BJ (cell line): ENCODE measurements at regions not wholly inside any gene's neighbourhood (a gene's known extent, or its start where the extent isn't known, plus 50 kb on each side); places are given as distances from the start of the nearest gene placed in this dataset.

Experiments
- CTCF ChIA-PET: fragments of 350-600 bp; formaldehyde crosslinking; extraction: SDS; loops from one replicate; lab custom pipeline; 2021; ENCODE audit warnings: antibody characterized with exemption, inconsistent platforms; lab: Yijun Ruan, JAX
- POLR2A ChIA-PET: fragments of 300-600 bp; sonication (Branson Sonifier 250); formaldehyde crosslinking; extraction: SDS; loops from one replicate; lab custom pipeline; 2021; ENCODE audit warnings: antibody characterized with exemption; lab: Charles Lee
- DNase-seq: peaks from one replicate; pipeline ENCODE4 v3.0.0-alpha.2; 2011; ENCODE audit warnings: low read depth
- H3K27me3 ChIP-seq: 2 replicates; pipeline ENCODE4 v1.6.0; 2011; ENCODE audit warnings: low read length; ENCODE audit not compliant: control insufficient read depth, insufficient read depth
- H3K36me3 ChIP-seq: 2 replicates; pipeline ENCODE4 v1.5.1; 2011; ENCODE audit warnings: low read length; ENCODE audit not compliant: control insufficient read depth, insufficient read depth
- H3K4me3 ChIP-seq: 2 replicates; pipeline ENCODE4 v1.5.1; 2011; ENCODE audit warnings: low read depth, mild to moderate bottlenecking, control low read depth, low read length
- TF ChIP-seq, protein P1 (sequence below): IDR thresholded peaks from 2 replicates; pipeline ENCODE4 v1.5.1; 2011; ENCODE audit warnings: low read depth, mild to moderate bottlenecking, control low read depth, inconsistent platforms, low read length, moderate library complexity; ENCODE audit not compliant: insufficient read depth

DNA sequence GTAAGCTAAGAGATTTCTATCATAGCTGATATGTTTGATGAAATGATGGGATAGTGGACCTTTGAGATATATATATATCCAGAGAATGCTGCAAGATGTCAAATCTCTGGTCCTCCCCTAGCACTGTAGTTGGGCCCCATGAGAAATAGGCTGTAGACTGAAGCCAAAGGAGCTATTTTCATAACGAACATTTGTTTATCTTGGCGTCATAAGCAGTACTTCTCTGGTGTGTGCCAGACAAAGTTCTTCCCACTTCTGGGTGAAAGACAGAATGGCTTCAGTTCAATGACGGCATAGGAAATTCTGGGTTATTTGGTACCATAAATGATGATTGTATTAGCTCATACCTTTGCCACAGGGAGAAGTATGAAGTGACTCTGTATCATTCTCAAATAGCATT lies 534.3 kb downstream of the SOX5 start:
- TF ChIP-seq, protein P1, sequence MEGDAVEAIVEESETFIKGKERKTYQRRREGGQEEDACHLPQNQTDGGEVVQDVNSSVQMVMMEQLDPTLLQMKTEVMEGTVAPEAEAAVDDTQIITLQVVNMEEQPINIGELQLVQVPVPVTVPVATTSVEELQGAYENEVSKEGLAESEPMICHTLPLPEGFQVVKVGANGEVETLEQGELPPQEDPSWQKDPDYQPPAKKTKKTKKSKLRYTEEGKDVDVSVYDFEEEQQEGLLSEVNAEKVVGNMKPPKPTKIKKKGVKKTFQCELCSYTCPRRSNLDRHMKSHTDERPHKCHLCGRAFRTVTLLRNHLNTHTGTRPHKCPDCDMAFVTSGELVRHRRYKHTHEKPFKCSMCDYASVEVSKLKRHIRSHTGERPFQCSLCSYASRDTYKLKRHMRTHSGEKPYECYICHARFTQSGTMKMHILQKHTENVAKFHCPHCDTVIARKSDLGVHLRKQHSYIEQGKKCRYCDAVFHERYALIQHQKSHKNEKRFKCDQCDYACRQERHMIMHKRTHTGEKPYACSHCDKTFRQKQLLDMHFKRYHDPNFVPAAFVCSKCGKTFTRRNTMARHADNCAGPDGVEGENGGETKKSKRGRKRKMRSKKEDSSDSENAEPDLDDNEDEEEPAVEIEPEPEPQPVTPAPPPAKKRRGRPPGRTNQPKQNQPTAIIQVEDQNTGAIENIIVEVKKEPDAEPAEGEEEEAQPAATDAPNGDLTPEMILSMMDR = no peak
- no peaks in the 10 kb centered on the region for H3K36me3 ChIP-seq
- no peak for DNase-seq
- H3K4me3 ChIP-seq = no peak overlapping the region
- ChIA-PET POLR2A (no interaction called here), CTCF (interaction anchor here (1.1 kb wide), 1 partner anchor 16 kb away, joined by 3 read pairs; no protein-coding TSS in a partner anchor)
- H3K27me3 ChIP-seq = no peaks in the 10 kb centered on the region

DNA sequence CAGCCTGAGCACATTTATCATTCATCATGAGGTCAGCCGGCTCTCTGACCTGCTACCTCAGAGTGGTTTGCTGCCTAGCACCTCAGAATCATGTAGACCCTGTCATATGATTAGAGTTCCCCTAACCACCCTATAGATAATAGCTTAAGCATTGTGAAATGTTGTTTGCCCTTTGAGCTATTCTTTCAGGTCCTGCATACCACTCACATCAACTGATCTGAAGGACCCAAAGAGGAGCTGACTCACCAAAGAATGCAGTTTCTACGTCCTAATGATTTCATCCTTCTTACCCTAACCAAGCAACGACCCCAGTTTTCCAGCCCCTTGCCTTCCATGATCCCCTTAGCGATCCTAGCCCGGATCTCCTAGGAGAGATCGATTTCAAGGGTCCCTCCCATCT lies 527.9 kb downstream of the SOX5 start:
- ChIA-PET CTCF (no interaction called here), POLR2A (no interaction called here)
- H3K36me3 ChIP-seq = no peaks in the 10 kb centered on the region
- TF ChIP-seq, protein P1 = no peak
- no peak for DNase-seq
- H3K27me3 ChIP-seq = no peaks in the 10 kb centered on the region
- no peak overlapping the region for H3K4me3 ChIP-seq

DNA sequence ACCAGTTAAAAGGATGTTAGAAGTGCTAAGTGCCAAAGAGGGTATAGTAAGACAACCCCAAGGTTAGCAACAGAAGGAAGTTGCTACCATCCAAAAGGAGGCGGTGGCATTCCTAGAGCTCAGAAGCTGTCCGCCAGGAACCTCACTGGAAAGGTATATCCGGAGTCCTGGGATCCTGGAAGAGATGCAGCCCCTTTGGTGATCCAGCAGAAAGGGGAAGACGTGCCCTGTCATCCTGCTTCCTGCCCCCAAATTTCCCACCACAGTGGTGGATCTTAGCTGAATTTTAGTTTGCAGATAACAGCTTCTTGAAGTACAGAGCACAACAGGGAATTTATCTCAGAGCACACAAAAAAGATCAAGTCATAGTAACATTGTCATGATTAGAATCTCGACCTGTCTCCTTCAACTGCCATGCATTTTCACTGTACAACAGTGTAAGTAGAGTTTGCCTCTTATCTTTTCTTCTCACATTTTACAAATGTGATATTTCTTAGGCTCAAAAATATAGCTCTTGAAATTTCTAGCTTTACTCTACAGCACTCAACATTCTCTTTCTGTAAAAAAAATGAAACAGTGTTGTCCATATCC lies 526.3 kb downstream of the SOX5 start:
- DNase-seq = no peak
- ChIA-PET POLR2A (no interaction called here), CTCF (interaction anchor here (0.7 kb wide), 1 partner anchor 213 kb away, joined by 3 read pairs; no protein-coding TSS in a partner anchor)
- TF ChIP-seq, protein P1 = no peak
- Histone ChIP-seq H3K27me3 (no peaks in the 10 kb centered on the region), H3K36me3 (no peaks in the 10 kb centered on the region), H3K4me3 (no peak overlapping the region)

DNA sequence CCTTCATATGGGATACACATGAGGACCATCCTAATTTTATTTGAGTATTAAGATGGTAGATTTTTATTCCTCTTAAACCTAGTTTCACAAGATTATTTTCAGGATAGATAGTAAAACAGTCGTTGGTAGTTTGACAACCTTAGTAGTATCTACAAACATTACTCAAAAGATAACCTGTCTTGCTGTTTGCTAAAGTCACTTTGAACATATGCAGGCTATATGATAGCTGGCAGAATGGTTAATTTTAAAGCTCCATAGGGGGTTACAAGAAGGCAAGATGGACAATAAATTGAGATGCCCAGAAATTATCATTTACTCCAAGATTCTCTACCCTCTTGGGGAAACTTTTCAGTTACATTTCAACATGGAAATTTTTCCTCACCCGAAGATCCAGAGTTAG lies 525.7 kb downstream of the SOX5 start:
- POLR2A ChIA-PET = no interaction called here
- DNase-seq = no peak
- Histone ChIP-seq H3K4me3 (no peak overlapping the region), H3K27me3 (no peaks in the 10 kb centered on the region), H3K36me3 (no peaks in the 10 kb centered on the region)
- CTCF ChIA-PET = no interaction called here
- TF ChIP-seq, protein P1 = no peak

DNA sequence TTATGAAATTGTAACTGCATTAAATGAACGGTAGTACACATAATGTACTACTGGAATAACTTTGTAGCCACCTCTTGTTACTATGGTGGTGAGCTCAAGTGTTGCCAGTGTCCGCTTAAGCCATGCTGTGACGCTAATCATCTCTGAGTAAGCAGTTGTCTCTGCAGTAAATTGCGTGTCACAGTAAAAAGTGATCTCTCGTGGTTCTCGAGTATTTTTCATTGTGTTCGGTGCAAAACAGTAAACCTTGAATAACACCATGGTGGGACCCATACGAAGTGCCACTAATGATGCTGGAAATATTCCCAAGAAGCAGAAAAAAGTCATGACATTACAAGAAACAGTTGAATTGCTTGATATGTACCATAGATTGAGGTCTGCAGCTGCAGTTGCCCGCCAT lies 524.8 kb downstream of the SOX5 start:
- Histone ChIP-seq H3K4me3 (no peak overlapping the region), H3K27me3 (no peaks in the 10 kb centered on the region), H3K36me3 (no peaks in the 10 kb centered on the region)
- no peak for DNase-seq
- TF ChIP-seq, protein P1 = no peak
- POLR2A ChIA-PET = no interaction called here
- CTCF ChIA-PET = no interaction called here
